ENCODE measurements at regions not wholly inside any gene's neighbourhood (a gene's known extent, or its start where the extent isn't known, plus 50 kb on each side); places are given as distances from the start of the nearest gene placed in this dataset.
"Not testable (repeated sequence)": the region's sequence is repeated elsewhere in the genome, so short reads cannot be mapped to it uniquely, and the experiment has no call there.

DNA sequence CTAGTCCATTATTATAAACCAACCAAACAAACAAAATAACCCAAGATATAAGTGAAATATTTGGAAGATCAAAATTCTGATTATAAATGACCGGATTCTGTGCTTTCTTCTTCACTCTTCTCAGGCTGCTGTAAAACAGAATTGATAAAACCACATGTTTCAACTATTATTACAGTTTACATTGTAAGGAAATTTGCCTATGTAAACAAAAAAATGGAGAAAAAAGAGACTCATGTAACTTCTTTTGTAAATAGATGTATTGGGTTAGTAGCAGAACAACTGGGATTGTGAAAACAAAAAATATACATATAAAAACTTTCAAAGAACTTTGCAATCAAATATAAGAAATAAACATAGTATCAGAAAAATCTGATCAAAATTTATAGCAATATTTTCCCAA lies 295.2 kb upstream of the CCDC179 start:
- no peak for DNase-seq

DNA sequence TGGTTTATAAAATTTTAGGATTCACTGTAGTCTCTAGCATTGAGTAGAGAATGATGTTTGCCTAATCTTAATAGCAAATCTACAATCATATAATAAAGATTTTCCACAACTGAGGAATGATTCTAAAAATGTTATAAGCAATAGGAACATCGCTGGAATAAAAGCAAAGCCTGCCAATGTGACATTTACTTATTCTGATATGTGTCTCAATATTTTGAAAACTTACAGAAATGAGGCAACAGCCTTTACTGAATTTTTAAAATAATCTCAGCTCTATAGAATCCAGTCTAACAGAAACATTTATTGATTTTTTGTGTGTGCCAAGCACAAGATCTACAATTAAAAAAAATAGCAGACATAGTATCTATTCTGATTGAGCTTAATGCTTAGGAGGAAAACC lies 303.7 kb upstream of the CCDC179 start:
- DNase-seq, result no peak

DNA sequence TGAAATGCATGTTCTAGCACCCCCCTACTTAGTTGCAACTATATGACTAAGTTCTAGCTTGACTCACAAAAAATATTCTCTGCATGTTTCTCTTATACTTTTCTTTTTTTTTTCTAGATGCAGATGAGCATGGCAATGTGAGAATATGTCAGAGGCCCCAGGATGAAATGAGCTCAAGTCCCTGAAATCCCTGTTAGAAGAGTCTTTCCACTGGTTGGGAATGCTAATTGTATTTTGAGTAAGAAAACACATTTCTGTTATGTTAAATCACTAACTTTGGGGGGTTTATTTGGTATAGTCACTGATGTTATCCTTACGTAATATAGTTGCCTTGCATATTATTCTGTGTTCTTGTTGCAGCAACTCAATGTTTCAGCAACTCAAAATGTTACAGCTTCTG lies 306.1 kb upstream of the CCDC179 start:
- no peak for DNase-seq

DNA sequence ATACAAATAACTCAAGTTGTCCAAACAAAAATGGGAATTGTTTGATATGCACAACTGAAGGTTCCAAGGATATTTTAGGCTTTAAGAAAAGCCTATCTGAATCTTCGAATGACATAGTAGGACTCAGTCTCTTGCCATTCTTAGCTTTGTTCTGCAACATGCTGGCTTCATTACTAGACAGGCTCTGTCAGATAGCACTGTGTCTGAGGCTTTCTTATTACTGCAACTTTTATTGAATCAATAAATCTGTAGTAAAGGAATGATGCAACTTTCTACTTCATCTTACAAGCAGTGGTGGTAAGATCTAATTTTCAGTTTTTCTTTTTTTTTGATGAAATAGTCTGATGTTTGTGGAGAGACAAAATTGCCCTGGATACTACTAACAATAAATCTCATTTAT lies 319.3 kb upstream of the CCDC179 start:
- DNase-seq, result no peak

DNA sequence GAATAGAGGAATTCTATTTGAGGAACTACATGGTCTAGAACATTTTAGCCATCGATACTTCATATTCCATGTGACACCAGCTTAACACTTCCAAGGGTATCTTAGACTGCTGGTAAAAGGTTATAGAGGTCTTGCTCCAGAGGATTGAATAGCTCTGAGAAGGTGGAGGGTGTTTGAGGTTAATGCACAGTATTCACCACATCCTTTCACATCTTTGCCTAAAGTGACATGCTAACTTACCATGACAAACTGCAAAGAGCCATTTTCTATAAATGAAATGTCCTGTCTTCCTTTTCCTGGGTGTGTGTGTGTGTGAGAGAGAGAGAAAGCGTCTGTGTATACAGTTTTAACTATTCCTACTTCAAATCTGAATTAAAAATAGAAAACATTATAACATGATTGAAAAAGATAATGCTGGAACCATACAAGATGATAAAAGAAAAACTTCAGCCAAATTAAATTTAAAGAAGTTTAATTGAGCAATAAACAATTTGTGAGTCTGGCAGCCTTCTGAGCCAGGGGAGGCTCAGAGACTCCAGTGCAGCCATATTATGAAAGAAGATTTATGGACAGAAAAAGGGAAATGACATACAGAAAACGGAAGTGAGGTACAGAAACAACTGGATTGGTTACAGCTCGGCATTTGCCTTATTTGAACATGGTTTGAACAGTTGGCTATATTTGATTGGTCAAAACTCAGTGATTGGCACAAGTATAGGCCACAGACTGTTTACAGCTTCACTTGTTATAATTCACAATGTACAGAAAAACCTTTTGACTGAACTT lies 320.9 kb upstream of the CCDC179 start:
- no peak for DNase-seq

DNA sequence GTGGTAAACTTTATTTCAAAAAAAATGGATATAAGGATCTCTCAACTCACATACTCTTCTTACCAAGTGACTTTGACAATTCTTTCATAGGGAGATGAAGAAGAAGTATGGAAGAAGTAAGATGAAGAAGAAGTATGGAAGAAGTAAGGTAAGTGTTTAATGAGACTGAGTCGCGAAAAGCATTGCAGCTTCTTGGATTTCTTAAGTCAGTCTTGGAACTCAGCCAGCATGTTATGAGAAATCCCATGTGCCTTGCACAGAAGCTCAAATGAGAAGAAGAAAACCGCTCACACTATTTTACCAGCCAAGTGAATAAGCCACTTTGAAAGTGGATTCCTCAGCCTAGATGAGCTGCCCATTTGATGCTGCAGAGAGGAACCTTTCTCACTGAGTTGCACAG lies 332.0 kb upstream of the CCDC179 start:
- no peak for DNase-seq

DNA sequence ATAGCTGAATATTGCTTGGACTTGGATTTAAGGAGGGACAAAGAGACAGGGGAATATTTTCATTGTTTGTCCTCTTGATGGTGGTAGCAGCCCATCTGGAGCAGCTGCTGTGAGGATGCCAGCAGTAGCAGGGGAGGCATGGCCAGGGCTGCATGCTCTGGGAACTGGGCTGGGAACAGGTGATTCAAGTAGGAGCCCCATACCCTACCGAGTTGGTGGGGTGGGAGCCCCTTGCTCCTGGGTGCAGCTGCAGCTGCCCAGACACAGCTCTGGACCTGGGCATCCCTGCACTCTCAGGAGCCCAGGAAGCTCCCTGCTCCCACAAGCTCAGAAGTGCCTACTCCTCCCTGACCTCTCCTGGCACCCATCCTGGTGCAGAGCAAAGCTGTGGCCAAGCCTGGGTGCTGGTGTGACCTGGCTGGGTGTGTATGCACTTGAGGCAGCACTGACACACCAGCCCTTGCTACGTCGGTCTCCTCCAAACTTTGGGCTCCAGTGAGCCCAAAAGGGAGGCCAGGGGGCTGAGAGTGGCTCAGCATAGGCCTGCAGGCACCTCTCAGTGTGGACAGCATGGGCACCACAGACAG lies 341.8 kb upstream of the CCDC179 start:
- no peak for DNase-seq

DNA sequence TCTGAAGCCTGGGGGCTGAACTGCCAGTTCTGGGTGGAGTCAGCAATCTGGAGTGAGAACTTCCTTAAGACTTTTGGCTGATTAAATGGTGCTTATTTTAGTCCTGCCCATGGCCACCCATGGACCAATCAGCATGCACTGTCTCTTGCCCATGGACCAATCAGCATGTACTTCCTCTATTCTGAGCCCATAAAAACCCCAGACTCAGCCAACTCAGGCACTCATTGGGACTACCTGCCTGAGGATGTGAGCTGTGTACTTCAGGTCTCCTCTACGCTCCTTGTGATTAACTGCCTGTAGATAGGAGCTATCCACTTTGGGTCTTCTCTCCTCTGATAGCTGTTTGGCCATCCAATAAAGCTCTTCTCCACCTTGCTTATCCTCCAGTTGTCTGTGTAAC lies 342.3 kb upstream of the CCDC179 start:
- no peak for DNase-seq

DNA sequence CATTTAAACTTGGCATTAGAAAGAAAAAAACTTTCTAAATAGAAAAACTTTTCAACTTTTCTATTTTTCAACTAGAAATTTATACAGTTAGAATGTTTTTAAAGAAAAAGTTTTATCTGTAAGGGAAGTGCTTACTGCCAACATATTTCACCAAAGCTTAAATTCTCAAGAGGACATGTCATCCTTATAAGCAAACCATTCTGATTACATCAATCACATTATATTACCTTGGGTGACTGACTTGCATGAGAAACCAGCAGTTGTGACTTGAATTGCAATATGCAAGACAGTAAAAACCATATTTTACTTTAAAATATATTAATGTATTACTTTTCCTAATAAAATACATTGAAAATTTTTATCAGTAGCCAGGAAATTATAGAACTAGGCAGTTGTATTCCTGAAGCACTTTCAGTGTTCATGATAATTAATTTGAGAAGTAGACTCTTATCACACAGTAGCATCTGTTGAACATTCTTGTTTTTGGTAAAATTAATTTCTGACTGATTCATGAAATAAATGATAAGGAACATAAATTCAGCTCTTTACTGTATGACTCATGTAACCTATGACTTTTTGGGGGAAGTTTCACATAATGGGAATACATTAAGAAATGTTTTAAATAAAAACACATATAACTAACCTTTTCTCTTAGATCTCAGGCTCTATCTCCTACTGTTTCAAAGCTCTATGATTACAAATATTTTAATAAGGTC lies 345.0 kb upstream of the CCDC179 start:
- DNase-seq, result no peak

DNA sequence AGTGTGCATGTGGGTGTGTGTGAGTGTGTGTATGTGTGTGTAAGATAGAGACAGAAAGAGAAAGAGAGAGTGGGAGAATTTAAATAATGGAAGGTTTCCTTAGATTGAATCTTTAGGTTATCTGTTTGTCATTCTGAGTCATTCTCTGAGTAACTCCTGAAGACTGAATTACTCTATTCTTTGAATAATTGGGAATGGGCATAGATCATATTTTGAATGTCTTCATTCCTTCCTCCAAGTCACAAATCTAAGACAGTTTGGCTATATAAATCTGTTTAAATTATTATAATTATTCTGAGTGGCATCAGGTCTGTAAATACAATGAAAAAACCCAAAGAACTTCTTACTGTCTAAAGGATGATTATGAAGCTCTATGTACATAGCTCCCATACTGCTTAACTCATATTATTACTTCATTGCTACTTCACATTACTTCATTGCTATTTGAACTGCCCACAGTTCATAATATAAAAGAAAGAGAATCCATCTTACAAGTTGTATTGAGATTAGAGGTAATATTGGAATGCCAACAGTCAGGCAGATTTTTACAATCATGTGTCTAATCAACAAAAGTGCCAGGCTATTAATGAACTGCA lies 346.6 kb upstream of the CCDC179 start:
- no peak for DNase-seq

DNA sequence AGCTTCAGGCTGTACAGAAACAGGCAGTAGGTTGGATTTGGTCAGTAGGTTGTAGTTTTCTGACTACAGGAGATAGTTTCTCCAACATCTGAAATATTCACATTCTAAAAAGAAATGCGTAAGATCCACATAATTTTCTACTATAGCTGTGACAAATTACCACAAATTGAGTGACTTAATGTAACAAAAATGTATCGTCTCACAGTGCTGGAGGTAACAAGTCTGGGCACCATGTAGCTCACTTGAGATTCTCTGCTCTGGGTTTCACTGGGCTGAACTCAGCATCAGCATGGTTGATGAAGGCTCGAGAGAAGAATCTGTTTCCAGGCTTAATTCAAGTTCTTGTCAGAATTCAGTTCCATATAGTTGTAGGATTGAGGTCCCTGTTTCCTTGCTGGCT lies 350.9 kb upstream of the CCDC179 start:
- DNase-seq, result no peak

DNA sequence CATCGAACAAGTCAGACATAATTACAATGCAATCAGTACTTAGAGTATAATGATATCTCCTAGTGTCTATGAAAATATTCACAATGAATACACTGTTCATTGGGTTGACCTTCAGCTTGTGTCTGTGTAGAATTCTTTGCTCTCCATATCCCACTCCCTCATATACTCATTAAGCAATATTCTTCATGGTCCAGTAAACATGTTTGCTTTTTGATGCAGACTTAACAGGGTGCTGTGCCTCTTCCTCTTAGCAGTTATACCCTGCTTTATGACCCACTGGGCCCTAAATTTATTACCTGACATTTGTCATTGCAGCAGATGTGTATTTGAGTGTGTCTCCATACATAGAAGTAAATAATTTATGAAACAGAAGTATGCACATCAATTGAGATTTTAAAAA lies 352.5 kb upstream of the CCDC179 start:
- DNase-seq, result no peak

DNA sequence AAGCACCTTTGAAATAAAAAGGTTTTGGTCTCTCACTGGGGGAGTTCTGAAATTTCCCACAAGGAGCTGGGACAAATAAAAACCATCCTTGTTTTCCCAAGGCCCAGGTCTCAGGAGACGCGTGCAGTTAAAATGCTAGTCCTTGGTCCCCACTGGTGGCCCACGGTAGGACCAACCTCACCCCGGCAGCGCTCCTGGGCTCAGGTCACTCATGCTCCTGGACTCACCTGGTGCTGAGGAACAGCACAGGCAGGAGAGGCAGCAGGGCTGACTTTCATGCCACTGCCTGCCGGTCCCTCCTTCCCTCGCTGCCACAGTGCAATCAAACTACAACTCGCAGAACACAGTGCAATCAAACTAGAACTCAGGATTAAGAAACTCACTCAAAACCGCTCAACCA lies 356.8 kb upstream of the CCDC179 start:
- DNase-seq, result no peak

DNA sequence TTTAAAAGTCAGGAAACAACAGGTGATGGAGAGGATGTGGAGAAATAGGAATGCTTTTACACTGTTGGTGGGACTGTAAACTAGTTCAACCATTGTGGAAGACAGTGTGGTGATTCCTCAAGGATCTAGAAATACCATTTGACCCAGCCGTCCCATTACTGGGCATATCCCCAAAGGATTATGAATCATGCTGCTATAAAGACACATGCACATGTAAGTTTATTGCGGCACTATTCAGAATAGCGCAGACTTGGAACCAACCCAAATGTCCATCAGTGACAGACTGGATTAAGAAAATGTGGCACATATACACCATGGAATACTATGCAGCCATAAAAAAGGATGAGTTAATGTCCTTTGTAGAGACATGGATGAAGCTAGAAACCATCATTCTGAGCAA lies 359.8 kb upstream of the CCDC179 start:
- not testable (repeated sequence) for DNase-seq

DNA sequence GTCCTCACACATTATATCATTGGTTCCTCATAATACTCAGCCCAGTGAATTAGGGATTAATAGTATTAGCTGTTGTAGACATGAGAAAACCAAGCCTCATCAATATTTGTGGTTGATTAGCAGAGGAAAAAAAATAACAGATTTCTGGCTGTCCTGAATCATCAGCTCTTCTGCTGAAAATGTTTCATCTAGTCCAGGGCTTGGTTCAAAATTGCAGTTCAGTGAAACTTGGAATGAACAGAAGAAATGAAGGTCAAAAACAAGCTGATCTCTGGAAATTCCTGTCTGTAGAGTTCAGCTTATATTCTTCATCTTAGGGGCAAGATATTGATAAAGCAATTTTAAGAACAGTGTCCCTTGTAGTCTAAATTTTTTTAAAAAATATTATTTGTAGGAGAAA lies 361.1 kb upstream of the CCDC179 start:
- DNase-seq, result no peak

DNA sequence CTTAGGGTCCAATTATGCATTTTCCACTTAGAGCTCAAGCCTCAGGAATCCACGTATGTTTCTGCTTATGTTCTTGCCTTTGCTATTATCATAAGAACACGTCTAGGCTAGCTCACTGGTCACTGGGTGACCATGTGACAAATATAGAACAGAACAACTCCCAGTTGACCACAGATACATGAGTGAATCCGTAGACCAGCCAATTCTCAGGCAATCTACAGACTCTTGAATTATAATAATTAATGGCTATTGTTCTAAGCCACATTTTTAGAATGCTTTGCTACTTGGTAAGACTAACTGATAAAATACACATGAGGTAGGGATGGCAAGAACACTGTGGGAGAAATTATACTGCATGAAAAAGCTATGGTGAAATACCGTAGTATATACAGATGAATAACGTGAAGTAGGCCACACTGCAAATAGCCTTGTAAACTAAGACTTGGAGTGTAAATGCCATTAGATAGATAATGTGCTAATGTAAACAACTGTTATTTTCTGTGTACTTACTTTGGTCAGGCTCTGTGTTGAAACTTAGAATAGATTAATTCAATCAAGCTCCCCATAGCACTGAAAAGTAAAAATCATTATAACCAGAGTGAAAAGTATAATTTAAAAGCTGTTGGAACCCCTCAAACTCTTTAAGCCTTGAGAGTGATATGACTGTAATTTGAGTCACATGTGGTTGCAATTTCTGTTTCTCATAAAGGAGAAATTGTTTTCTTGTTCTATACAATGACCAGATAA lies 366.2 kb upstream of the CCDC179 start:
- no peak for DNase-seq

DNA sequence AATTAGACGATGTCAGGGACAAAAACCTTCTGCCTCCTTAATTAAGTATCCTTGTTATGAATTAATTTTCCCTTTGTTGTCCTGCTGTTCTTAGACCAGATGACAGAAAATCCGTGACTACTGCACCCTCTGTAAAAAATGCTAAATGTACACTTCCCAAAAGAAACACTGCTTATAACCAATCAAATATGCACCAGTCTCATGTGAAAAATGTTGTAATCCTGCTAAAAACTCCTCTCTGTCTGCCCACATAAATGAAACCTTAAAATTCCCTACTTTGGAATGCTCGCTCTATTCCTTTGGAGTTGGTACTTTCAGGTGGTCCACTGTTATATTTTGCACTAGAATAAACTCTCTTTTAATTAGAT lies 366.8 kb upstream of the CCDC179 start:
- no peak for DNase-seq

DNA sequence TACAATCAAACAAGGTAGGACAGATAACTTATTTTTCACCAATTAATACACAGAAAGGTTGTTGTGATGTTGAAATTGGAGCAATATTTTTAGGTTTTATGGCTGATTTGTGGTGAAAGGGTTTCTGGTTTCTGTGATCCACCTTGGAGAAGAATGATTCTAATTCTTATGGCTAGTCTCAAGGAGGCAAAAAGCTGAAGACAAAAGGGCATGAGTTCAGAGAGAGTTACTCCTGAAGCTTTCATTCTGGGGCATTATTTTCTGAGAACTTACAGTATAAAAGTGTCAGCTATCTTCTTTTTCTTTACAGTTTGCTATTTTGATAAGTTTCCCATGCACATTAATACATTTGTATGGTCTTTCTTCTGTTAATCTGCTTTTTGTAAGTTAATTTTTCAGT lies 372.4 kb upstream of the CCDC179 start:
- DNase-seq, result no peak

DNA sequence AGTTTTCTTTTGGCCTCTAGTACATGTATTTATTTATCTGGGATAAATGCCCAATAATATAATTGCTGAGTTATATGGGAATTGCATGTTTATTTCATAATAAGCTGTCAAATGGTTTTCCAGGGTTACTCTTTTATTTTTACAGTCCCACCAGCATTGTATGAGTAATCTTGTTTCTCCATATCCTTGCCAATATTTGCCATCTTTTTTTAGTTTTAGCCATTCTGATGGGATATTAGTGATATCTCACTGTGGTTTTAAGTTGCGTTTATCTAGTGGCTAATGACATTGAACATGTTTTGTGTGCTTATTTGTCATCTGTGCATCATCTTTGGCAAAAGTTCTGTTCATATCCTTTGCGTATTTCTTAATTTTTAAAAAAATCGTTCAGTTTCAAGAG lies 372.8 kb upstream of the CCDC179 start:
- DNase-seq, result no peak

DNA sequence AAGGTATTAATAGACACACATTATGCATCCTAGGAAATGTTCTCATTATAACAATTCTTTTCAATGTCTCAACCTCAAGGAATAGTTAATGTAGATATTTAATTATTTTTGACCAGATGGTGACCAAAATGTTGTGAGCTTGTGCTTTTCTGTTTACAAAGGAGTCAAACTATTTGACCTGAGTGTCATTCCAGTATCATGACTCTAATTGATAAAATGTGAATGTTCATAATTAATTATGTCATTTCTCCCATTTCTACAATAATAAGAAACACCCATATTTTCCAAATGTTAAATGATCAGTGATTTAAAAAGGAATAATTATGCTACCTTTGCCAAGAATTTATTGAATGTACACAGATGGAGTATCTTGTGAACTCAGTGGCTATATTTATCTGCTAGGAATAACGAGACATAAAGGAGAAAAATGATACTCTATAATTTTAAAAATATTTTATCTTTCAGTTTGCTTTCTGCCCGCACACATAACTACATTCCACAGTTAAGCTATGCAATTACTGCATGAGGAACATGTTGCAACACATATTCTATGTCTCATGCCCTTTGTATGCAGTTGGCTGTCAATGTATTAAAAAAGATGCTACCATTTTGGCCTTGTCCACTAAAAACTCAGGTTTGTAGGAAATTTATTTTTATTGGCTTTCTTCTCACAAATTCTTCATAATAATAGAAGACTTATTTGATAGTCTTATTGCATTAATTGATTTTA lies 376.7 kb upstream of the CCDC179 start:
- DNase-seq, result no peak

DNA sequence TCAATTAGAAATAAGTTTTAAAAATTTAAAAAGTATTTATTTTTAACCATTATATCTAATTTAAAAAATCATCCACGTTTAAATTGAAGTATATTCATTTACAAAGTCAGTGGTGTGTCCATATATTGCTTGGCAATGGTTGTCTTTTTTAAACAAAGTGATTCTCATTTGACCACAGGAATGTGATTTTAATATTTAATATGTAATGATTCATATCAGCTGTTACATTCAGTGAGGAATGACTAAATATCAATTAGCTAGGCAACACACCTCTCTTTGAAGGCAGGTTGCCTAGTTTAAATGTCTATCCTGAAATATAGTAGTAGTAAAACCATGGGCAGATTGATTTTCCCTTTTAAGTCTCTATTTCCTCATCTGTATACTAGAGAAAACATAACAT lies 392.2 kb upstream of the CCDC179 start:
- DNase-seq, result no peak

DNA sequence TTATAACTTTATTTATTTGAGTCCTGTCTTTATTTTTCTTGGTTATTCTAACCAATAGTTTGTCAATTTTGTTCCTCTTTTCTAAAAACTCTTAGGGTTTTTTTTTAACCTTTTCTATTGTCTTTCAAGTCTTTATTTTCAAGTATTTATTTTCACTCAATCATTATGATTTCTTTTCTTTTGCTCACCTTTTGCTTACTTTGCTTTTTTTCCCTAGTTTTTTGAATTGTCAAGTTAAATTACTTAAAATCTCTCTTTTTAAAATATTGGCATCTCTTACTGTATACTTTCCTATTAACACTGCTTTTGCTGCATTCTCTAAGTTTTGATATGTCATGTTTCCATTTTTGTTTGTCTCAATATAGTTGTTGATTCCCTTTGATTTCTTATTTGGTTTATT lies 396.8 kb upstream of the CCDC179 start:
- DNase-seq, result no peak

DNA sequence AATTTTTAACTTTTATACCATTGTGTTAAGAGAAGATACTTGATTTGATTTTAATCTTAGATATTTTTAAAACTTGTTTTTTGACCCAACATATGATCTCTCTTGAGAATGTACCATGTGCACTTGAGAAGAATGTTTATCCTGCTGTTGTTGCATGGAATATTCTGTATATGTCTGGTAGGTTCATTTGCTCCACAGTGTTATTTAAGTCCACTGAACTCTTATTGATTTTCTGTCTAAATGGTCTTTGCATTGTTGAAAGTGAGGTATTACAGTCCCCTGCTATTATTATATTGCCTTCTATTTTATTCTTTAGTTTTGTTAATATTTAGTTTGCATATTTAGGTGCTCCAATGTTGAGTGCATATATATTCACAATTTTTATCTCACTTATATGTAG lies 397.3 kb upstream of the CCDC179 start:
- no peak for DNase-seq

All from NCI-H1694 (cell line).